SJCRH30 (cell line): ENCODE measurements at regions not wholly inside any gene's neighbourhood (a gene's known extent, or its start where the extent isn't known, plus 50 kb on each side); places are given as distances from the start of the nearest gene placed in this dataset.

Experiments used
- DNase-seq, 2 experiments: peaks; one replicate each; pipeline ENCODE4 v3.0.0-alpha.2; 2015 to 2020
- H3K27ac ChIP-seq: fragments of 250-450 bp; sonication (Bioruptor Pico); 2 replicates; pipeline ENCODE4 v1.5.1; 2020; ENCODE audit warnings: mild to moderate bottlenecking, moderate library complexity
- H3K27me3 ChIP-seq: fragments of 250-450 bp; sonication (Bioruptor Pico); 2 replicates; pipeline ENCODE4 v1.5.1; 2020; ENCODE audit warnings: mild to moderate bottlenecking, moderate library complexity
- H3K36me3 ChIP-seq: fragments of 250-450 bp; sonication (Bioruptor Pico); 2 replicates; pipeline ENCODE4 v1.5.1; 2020; ENCODE audit warnings: mild to moderate bottlenecking, moderate library complexity
- H3K4me1 ChIP-seq: fragments of 250-450 bp; sonication (Bioruptor Pico); 2 replicates; pipeline ENCODE4 v1.5.1; 2020; ENCODE audit warnings: mild to moderate bottlenecking, moderate library complexity
- H3K4me3 ChIP-seq: fragments of 250-450 bp; sonication (Bioruptor Pico); 2 replicates; pipeline ENCODE4 v1.5.1; 2020; ENCODE audit warnings: mild to moderate bottlenecking, moderate library complexity
- H3K9me3 ChIP-seq: fragments of 250-450 bp; sonication (Bioruptor Pico); replicated peaks from 2 replicates; pipeline ENCODE4 v1.5.1; 2020; ENCODE audit warnings: mild to moderate bottlenecking, moderate library complexity

DNA sequence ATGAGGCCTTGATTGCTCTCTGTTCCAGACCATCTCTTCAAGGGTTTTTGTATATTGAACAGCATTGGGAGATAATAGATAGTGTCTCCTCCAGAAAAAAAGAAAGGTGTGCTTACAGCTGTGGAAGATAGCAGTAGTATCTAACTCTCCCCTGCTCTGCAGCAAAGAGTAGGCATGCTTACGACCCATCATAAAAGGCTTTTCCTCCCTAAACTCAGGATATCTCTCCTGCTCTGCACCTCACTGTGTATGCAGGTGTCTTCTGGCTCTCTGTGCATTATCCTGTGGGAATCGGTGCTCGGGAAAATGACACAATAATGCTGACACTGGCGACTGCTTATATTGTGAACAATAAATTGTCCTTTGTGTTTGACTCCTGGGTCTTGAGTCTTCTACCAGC is 216.0 kb downstream of the RAB28 start:
- DNase-seq = no peak
- H3K9me3 ChIP-seq = 0 out of 2 replicates have a peak, but pooled peaks cover 3% of the 10 kb centered on the region
- H3K4me3 ChIP-seq = no peak overlapping the region
- no peak overlapping the region for H3K27ac ChIP-seq
- H3K36me3 ChIP-seq = no peaks in the 10 kb centered on the region
- H3K27me3 ChIP-seq = no peaks in the 10 kb centered on the region
- H3K4me1 ChIP-seq = no peaks in the 10 kb centered on the region

DNA sequence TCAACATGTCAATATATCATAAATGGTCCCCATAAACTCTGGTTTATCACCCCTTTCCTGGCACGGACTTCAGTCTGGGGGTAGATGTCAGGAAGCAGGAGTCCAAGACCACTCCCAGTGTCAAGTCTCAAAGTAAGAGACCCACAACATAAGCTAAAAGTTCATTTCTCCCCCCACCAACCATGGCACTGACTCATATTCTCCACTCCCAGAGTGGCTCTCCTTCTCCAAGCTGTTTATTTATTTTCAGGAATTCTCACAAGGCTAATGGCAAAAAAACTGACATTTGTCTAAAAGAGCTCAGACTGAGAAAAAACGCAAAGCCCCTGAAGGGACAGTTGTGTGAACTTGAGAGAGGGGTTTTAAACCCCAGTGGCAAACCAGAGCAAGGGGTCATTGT is 217.0 kb downstream of the RAB28 start:
- Histone ChIP-seq H3K27ac (no peak overlapping the region), H3K9me3 (no peaks in the 10 kb centered on the region), H3K4me3 (no peak overlapping the region), H3K27me3 (no peaks in the 10 kb centered on the region), H3K36me3 (no peaks in the 10 kb centered on the region), H3K4me1 (no peaks in the 10 kb centered on the region; the same call in 1 of the 2 replicates)
- DNase-seq = no peak

DNA sequence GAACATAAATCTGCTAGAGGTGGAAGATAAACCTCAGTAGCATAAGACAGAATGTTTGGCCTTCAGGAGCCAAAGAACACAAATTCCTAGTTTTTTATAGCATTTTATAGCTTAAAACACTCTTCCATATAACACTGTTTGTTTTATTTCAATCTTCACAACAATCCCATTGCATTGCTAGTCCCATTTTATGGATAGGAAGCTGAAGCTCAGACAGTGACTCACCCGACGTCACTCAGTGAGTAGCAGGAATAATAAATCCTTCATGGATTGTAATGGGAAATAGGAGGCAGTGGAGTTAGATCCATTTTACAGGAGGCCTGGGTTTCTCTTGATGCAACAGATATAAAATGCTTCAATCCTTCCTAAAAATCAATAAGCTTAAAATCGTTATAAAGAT is 217.5 kb downstream of the RAB28 start:
- Histone ChIP-seq H3K27me3 (no peaks in the 10 kb centered on the region), H3K4me3 (no peak overlapping the region), H3K4me1 (peaks cover 3% of the 10 kb centered on the region), H3K36me3 (no peaks in the 10 kb centered on the region), H3K27ac (no peak overlapping the region), H3K9me3 (no peaks in the 10 kb centered on the region)
- no peak for DNase-seq

DNA sequence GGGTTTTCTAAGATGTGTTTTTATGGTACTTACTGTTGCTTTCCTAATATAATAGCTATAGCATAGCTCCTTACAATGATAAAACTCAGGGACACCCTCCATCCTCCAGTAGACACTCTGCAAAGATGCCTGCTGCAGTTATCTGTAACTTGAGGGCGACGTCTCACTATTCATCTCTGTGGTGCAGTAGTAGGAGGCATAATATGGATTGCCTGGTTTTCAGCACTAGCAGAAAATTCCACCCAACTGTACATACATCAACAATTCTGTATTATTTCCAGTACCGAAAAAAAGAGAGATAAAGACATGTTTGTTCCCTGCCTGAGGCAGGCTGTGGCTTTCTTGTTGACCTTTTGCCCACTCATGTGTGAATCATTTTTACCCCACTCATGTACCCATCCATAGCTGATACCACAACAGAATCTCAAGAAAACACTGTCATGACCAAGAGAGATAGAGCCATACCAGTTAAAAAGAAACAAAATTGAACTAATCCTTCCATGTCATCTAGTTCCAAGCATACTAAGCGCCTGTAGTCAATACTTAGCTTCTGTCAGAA is 220.1 kb downstream of the RAB28 start:
- H3K36me3 ChIP-seq = no peaks in the 10 kb centered on the region
- H3K9me3 ChIP-seq = no peaks in the 10 kb centered on the region; the same call in 1 of the 2 replicates
- H3K4me1 ChIP-seq = peaks cover 14% of the 10 kb centered on the region
- H3K27ac ChIP-seq = no peak overlapping the region
- no peaks in the 10 kb centered on the region for H3K27me3 ChIP-seq
- no peak overlapping the region for H3K4me3 ChIP-seq
- DNase-seq = no peak

DNA sequence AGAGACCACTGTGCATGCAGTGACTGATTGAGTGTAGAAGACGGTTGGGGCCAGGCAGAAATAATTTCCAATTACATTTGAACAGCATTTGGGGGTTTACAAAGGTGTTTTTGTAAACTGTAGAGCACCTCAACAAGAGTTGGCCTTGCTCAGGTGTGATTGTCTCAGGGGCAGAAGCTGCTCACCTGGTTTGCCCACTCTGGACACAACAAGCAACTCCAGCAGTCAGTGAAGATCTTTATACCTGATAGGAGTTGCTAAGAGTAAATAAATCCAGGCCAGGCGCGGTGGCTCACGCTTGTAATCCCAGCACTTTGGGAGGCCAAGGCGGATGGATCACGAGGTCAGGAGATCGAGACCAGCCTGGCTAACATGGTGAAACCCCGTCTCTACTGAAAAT is 221.3 kb downstream of the RAB28 start:
- no peaks in the 10 kb centered on the region for H3K27me3 ChIP-seq

DNA sequence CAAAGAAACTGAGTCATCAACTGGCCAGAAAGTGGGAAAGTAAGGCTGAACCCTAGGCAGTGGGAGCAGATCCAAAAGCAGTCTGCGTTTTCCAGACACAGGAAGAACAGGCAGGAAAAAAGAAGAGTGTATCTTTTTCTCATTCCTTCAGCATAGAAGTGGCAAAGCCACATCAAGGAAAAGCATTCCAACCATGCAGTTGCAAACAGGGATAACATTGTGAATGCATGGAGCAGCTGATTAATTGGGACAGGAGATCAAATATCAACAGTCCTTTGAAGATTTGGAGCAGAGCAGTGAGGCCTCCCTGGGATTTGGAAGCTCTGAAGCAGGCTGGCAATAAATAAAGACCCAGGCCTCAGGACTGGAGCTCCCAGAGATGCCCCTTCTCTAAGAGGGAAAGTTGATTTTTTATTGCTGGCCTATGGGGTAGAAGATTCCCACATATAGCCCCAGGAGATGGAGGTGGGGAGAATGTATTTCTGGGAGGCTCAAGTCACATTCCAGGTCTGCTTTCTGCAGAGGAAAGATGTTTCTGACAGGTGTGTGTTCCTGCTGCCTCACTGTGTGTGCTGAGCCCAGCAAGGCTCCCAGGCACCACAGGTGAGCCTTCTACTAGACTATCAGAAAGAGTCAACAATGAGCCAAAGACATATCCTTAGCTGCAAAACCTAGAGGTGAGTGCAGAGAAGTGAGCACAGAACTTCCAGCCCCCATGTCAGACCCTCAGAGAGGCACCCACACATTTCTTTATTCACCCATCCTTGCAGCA is 222.5 kb downstream of the RAB28 start:
- no peak overlapping the region for H3K4me3 ChIP-seq
- H3K27ac ChIP-seq = no peak overlapping the region; the same call in 1 of the 2 replicates
- H3K9me3 ChIP-seq = no peaks in the 10 kb centered on the region; the same call in 1 of the 2 replicates
- peak; percentile 41 to 71 for DNase-seq
- H3K4me1 ChIP-seq = peaks cover 14% of the 10 kb centered on the region
- no peaks in the 10 kb centered on the region for H3K27me3 ChIP-seq
- H3K36me3 ChIP-seq = no peaks in the 10 kb centered on the region

More for the DNA sequence above, 221.3 kb downstream of the RAB28 start:
- no peak for DNase-seq
- Histone ChIP-seq H3K4me3 (no peak overlapping the region), H3K36me3 (no peaks in the 10 kb centered on the region), H3K9me3 (no peaks in the 10 kb centered on the region; the same call in 1 of the 2 replicates), H3K27ac (no peak overlapping the region), H3K4me1 (peaks cover 14% of the 10 kb centered on the region)

DNA sequence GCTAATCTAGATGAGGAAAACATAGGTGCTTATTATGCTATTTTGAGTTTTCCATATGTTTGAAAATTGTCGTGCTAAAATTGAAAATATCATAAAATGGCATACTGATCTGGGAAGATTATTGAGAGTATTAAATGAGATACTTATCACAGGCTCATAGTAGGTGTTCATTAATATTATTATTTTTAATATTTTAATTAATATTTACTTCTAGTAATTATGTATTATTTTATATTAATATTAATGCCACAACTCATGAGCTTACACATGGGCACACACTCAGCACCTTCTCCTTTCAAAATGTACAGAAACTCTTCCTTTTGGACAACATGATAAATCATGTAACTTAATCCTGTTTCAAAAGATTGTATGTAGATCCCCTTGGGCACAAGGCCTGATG is 223.6 kb downstream of the RAB28 start:
- H3K36me3 ChIP-seq = no peaks in the 10 kb centered on the region
- no peak for DNase-seq

DNA sequence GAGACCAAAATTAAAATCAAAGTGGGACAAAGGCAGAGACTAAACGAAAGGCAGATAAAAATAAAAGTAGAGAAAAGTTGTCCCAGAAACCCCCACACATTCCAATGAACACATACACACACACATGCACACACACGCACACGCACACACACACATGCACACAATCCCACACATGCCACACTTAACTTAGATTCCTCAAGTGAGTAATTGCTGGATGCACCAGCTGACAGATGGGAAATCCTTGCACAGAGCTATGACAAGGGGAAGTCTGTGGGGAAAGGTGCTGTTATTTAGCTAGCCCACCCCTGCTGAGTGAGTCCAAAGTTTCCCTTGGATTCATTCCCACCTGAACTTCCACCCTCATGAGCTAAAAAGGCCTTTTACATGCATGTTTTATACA is 233.9 kb downstream of the RAB28 start:
- H3K9me3 ChIP-seq = peaks cover 3% of the 10 kb centered on the region
- DNase-seq = no peak
- no peak overlapping the region for H3K27ac ChIP-seq
- H3K4me3 ChIP-seq = no peak overlapping the region
- no peaks in the 10 kb centered on the region for H3K36me3 ChIP-seq
- H3K4me1 ChIP-seq = no peaks in the 10 kb centered on the region
- no peaks in the 10 kb centered on the region for H3K27me3 ChIP-seq

More for the DNA sequence above, 223.6 kb downstream of the RAB28 start:
- Histone ChIP-seq H3K4me1 (peaks cover 14% of the 10 kb centered on the region), H3K27ac (no peak overlapping the region), H3K4me3 (no peak overlapping the region), H3K27me3 (no peaks in the 10 kb centered on the region), H3K9me3 (no peaks in the 10 kb centered on the region; the same call in 1 of the 2 replicates)

DNA sequence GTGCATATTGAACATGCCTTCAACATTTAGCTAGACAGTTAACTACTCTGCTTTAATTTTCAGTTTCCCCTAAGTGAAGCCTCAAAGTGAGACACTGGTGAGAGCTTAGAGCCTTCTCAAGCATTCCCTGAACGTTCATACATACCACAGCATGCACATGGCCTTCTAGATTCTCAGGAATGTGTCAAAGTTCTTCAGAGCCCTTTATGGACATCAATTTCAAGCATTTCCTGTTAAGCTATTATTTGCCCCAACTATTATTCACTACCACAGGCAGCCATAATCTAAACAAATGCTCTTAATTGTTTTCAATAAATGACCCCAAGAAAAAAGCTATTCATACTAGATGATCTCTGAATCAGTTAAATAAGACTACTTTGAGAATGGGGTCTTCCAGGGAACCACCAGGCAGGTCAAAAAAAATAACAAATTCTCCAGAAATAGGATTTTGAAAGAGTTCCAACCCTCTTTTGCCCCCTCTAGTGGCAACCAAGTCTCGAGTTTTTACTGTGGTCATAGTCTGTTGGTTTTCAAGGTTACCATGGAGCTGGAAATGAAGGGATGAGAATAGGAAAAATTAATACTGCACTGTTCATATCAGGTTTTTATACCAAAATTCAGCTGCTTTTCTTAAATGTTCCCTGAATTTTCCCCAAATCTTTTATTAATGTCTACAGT is 235.4 kb downstream of the RAB28 start:
- no peaks in the 10 kb centered on the region for H3K27me3 ChIP-seq
- no peak overlapping the region for H3K27ac ChIP-seq
- peaks cover 3% of the 10 kb centered on the region for H3K9me3 ChIP-seq
- H3K4me1 ChIP-seq = no peaks in the 10 kb centered on the region
- DNase-seq = peak in 1 of 2 experiments; percentile 47
- no peak overlapping the region for H3K4me3 ChIP-seq
- H3K36me3 ChIP-seq = no peaks in the 10 kb centered on the region

DNA sequence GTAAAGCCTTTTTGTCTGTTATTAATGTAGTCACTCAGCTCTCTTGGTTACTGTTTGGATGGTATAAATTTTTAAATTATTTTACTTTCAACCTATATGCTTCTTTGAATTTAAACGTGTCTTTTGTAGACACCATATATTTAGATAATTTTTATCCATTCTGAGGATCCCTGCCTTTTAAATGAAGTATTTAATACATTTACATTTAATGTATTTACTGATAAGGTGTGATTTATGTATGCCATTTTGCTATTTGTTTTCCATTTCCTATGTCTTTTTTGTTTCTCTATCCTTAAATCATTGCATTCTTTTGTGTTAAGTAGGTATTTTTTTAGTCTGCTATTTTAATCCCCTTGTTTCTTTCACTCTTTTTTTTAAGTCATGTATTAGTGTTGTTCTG is 238.0 kb downstream of the RAB28 start:
- Histone ChIP-seq H3K36me3 (no peaks in the 10 kb centered on the region), H3K4me3 (no peak overlapping the region), H3K27me3 (no peaks in the 10 kb centered on the region), H3K4me1 (no peaks in the 10 kb centered on the region), H3K9me3 (peaks cover 3% of the 10 kb centered on the region), H3K27ac (no peak overlapping the region)
- no peak for DNase-seq

DNA sequence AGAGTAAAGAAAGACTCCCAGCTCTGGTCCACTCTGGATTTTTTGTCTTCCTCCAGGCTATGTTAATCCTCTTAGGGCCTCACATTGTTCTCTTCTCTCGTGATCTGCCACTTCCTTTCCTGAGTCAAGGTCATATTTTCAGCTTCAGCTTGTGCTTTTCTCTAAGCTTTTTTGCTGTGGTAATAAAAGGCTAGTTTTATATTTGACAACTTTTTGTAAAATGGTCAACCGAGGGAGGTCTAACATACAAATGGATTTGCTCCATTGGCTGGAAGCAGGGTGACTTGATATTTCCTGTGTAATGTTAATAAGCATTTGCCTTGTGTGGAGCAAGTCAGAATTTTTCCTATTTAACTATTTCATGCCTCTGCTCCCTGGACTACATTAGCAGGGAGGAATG is 239.7 kb downstream of the RAB28 start:
- Histone ChIP-seq H3K4me1 (no peaks in the 10 kb centered on the region), H3K4me3 (no peak overlapping the region), H3K27me3 (no peaks in the 10 kb centered on the region), H3K9me3 (peaks cover 3% of the 10 kb centered on the region), H3K27ac (no peak overlapping the region), H3K36me3 (no peaks in the 10 kb centered on the region)
- DNase-seq = peak in 1 of 2 experiments; percentile 24

DNA sequence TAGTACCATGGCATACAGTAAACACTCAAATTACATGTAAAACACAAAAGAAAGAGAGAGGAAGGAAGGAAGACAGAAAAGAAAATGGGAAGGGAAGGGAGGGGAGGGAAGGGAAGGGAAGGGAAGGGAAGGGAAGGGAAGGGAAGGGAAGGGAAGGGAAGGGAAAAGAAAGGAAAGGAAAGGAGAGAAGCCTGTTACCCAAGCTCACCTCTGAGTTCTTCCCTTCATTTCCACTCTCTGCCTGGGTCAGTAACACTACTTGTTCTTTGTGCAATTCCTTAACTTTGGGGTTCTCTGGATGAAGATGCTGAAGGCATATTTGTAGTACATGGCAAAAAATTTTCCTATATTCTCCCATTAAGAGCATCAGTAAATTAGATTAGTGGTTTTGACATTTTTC is 241.0 kb downstream of the RAB28 start:
- no peaks in the 10 kb centered on the region for H3K27me3 ChIP-seq
- no peaks in the 10 kb centered on the region for H3K4me1 ChIP-seq
- DNase-seq = no peak
- no peak overlapping the region for H3K27ac ChIP-seq
- no peak overlapping the region for H3K4me3 ChIP-seq
- H3K9me3 ChIP-seq = no peaks in the 10 kb centered on the region; the same call in none of the 2 replicates
- H3K36me3 ChIP-seq = no peaks in the 10 kb centered on the region

DNA sequence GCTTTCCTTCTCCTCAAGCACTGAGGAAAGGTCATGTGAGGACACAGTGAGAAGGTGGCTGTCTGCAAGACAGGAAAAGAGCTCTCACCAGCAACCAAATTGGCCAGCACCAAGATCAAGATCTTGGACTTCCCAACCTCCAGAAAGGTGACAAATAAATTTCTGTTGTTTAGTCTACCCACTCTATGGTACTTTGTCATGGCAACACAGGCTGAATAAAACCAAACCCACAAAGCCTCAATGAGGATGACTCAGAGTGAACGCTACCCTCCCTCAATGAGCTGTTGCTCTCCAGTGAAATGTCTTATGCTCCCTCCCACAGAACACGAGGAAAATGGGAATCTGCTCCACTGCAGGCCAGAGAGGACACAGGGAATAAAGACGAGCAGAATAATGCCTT is 244.1 kb downstream of the RAB28 start:
- no peak overlapping the region for H3K4me3 ChIP-seq
- H3K4me1 ChIP-seq = no peaks in the 10 kb centered on the region
- H3K27ac ChIP-seq = no peak overlapping the region
- no peaks in the 10 kb centered on the region for H3K36me3 ChIP-seq
- DNase-seq = peak in 1 of 2 experiments; percentile 10
- no peaks in the 10 kb centered on the region for H3K9me3 ChIP-seq
- no peaks in the 10 kb centered on the region for H3K27me3 ChIP-seq

DNA sequence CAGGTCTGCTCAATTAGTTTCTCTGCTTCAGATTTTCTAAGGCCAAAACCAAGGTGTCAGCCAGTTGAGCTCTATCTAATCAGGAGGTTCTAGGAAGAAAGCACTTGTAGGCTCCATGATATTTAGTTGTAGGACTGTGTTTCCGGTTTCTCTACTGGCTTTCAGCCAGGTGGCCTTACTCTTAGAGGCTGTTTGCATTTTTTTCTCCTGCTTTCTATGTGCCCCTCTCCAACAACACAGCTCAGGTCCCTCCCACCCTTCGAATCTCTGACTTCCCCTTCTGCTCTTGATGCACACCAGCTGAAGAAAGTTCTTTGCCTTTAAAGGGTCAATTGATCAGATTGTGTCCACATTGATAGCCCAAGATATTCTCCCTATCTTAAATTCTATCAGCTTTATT is 245.2 kb downstream of the RAB28 start:
- Histone ChIP-seq H3K27ac (no peak overlapping the region), H3K4me1 (no peaks in the 10 kb centered on the region), H3K4me3 (no peak overlapping the region), H3K27me3 (no peaks in the 10 kb centered on the region), H3K36me3 (no peaks in the 10 kb centered on the region), H3K9me3 (no peaks in the 10 kb centered on the region)
- peak in 1 of 2 experiments; percentile 5 for DNase-seq

DNA sequence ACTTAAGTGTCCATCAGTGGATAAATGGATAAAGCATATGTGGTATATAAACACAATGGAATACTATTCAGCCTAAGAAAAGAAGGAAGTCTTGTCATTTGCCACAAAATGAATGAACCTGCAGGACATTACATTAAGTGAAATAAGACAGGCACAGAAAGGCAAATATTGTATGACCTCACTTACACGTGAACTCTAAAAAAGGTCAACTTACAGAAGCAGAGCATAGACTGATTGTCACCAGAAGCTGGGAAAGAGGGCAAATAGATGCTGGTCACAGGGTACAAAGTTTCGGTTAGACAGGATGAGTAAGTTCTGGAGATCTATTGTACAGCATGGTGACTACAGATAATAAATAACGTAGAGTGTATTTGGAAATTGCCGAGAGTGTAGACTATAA is 247.7 kb downstream of the RAB28 start:
- no peaks in the 10 kb centered on the region for H3K36me3 ChIP-seq
- DNase-seq = no peak
- H3K27ac ChIP-seq = no peak overlapping the region
- no peaks in the 10 kb centered on the region for H3K27me3 ChIP-seq
- no peak overlapping the region for H3K4me3 ChIP-seq
- H3K9me3 ChIP-seq = no peaks in the 10 kb centered on the region
- H3K4me1 ChIP-seq = no peaks in the 10 kb centered on the region
